ENCODE measurements at regions not wholly inside any gene's neighbourhood (a gene's known extent, or its start where the extent isn't known, plus 50 kb on each side); places are given as distances from the start of the nearest gene placed in this dataset. TPM values are rescaled to one million over a fixed set of nuclear protein-coding genes. Genes with fewer than 3 reads are reported as not detected.
"Not testable (repeated sequence)": the region's sequence is repeated elsewhere in the genome, so short reads cannot be mapped to it uniquely, and the experiment has no call there.

DNA sequence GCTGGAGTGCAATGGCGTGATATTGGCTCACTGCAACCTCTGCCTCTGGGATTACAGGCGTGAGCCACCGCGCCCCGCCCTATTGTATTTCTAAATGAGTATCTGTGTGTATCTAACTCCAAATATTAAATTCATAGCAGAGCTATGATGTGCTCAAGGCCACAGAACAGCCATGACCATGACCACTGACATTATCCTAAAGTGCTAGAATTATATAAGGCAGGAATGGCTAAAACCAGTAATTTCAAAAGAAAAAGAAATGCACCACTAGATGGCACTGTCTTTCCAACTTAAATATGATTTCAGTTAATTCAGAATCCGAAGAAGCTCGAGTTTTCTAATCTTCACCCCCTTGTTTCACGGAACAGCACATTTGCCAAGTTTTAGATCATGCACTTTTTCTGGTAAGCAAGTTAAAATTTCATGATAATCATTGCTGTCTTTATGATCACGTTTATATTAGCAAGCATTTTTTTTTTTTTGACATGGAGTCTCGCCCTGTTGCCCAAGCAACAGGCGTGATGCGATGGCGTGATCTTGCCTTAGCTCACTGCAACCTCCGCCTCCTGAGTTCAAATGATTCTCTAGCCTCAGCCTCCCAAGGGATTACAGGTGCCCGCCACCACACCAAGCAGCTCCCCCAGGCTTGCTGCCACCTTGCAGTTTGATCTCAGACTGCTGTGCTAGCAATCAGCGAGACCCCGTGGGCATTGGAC lies 65.3 kb downstream of the OR13A1 start:
- DNase-seq (ENCODE audit: low spot score) = no peak
- H3K4me3 Mint-ChIP-seq (ENCODE audit: unreplicated experiment) = peak overlapping the region; percentile 79
- peaks cover 47% of the 10 kb centered on the region for H3K27me3 Mint-ChIP-seq (ENCODE audit: low read depth)
- peaks cover 6% of the 10 kb centered on the region for H3K4me1 Mint-ChIP-seq (ENCODE audit: low read depth)
- H3K27ac Mint-ChIP-seq (ENCODE audit: unreplicated experiment) = peak overlapping the region; percentile 90
- H3K36me3 Mint-ChIP-seq (ENCODE audit: low read depth) = no peaks in the 10 kb centered on the region
- no peaks in the 10 kb centered on the region for H3K9me3 Mint-ChIP-seq (ENCODE audit: low read depth)
- TF ChIP-seq, protein P1, sequence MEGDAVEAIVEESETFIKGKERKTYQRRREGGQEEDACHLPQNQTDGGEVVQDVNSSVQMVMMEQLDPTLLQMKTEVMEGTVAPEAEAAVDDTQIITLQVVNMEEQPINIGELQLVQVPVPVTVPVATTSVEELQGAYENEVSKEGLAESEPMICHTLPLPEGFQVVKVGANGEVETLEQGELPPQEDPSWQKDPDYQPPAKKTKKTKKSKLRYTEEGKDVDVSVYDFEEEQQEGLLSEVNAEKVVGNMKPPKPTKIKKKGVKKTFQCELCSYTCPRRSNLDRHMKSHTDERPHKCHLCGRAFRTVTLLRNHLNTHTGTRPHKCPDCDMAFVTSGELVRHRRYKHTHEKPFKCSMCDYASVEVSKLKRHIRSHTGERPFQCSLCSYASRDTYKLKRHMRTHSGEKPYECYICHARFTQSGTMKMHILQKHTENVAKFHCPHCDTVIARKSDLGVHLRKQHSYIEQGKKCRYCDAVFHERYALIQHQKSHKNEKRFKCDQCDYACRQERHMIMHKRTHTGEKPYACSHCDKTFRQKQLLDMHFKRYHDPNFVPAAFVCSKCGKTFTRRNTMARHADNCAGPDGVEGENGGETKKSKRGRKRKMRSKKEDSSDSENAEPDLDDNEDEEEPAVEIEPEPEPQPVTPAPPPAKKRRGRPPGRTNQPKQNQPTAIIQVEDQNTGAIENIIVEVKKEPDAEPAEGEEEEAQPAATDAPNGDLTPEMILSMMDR (IDR thresholded peaks at IDR 0.05) = peak; percentile 89

DNA sequence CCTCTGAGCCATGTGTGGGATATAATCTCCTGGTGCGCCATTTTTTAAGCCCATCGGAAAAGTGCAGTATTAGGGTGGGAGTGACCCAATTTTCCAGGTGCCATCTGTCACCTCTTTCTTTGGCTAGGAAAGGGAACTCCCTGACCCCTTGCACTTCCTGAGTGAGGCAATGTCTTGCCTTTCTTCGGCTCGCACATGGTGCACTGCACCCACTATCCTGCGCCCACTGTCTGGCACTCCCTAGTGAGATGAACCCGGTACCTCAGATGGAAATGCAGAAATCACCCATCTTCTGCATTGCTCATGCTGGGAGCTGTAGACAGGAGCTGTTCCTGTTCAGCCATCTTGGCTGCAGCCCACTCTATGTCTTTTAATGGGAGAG lies 64.7 kb downstream of the OR13A1 start:
- H3K4me1 Mint-ChIP-seq (ENCODE audit: low read depth); H3K27ac Mint-ChIP-seq (ENCODE audit: unreplicated experiment); H3K9me3 Mint-ChIP-seq (ENCODE audit: low read depth); H3K4me3 Mint-ChIP-seq (ENCODE audit: unreplicated experiment); DNase-seq (ENCODE audit: low spot score); H3K36me3 Mint-ChIP-seq (ENCODE audit: low read depth): not testable (repeated sequence)
- H3K27me3 Mint-ChIP-seq (ENCODE audit: low read depth) = peaks cover 49% of the 10 kb centered on the region

Small RNA genes in the stretch of these regions (microRNA-seq; reads per million reads assigned to microRNA genes)
- not detected for gene MIR3156-1 (ENCODE audit: borderline number of aligned reads)

Measured in chondrocyte (in vitro differentiated cells).